VCaP (cell line): ENCODE measurements at regions not wholly inside any gene's neighbourhood (a gene's known extent, or its start where the extent isn't known, plus 50 kb on each side); places are given as distances from the start of the nearest gene placed in this dataset.

Experiments
- H3K27ac ChIP-seq: fragments of 450-650 bp; 2 replicates; pipeline ENCODE4 v1.5.1; 2017
- TF ChIP-seq, protein P1 (sequence below): fragments of 450-650 bp; conservative IDR thresholded peaks from 2 replicates; pipeline ENCODE4 v1.5.1; 2017; ENCODE audit warnings: mild to moderate bottlenecking, moderate library complexity

DNA sequence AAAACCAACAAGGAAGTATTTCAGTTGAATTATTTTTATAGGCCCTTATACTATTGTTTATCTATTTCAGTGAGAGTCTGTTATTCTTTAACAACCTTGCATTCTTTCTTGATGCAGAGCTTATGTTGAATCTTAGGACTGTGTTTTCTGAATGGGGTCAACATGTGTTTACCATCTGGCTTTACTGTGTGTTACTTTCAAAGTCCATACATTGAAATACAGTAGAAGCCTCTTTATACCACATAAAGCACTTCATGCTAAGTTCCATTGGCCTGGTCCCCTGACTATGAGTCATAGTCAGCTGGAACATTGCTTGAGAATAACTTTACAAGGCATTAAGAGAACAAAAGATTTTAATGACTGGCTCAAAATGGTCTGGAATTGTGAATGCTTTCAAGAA, 152.6 kb downstream of the GASK1B start:
- H3K27ac ChIP-seq: no peak overlapping the region; the same call in 1 of the 2 replicates
- TF ChIP-seq, protein P1, sequence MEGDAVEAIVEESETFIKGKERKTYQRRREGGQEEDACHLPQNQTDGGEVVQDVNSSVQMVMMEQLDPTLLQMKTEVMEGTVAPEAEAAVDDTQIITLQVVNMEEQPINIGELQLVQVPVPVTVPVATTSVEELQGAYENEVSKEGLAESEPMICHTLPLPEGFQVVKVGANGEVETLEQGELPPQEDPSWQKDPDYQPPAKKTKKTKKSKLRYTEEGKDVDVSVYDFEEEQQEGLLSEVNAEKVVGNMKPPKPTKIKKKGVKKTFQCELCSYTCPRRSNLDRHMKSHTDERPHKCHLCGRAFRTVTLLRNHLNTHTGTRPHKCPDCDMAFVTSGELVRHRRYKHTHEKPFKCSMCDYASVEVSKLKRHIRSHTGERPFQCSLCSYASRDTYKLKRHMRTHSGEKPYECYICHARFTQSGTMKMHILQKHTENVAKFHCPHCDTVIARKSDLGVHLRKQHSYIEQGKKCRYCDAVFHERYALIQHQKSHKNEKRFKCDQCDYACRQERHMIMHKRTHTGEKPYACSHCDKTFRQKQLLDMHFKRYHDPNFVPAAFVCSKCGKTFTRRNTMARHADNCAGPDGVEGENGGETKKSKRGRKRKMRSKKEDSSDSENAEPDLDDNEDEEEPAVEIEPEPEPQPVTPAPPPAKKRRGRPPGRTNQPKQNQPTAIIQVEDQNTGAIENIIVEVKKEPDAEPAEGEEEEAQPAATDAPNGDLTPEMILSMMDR: no peak

GRCh38 chr4:158018831-158019230, 154.0 kb downstream of the GASK1B start:
- no peak overlapping the region for H3K27ac ChIP-seq
- TF ChIP-seq, protein P1: no peak

DNA sequence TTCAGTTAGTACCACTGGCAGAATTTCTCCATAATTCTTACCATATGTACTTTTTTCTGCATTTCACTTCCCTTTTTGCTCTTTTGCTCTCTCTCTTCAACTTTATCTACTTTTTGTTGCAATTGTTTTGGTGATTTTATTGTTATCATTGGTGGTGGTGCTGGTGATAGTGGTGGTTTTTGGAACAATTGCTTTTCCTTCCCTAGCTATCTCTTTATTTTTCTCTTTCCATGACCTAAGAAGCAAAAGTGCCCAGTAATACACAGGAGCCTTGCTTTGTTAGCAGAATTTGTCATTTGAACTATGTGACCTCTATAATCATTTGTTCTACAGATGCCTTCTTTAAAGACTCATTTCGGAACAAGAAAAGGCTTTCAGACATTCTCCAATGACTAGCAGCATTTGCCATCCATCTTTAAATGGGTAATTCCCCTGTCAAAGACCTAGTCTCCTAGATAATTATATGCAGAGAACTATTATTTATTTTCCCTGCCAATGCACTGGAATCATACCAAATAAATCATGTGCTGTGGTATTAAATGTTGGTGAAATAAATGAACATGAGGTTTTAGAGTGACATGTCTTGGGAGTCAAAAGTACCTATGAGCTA, 154.5 kb downstream of the GASK1B start:
- TF ChIP-seq, protein P1: no peak
- no peak overlapping the region for H3K27ac ChIP-seq

GRCh38 chr4:158016511-158016910, 156.3 kb downstream of the GASK1B start:
- TF ChIP-seq, protein P1: no peak
- no peak overlapping the region for H3K27ac ChIP-seq

- TF ChIP-seq, protein P1: no peak
- H3K27ac ChIP-seq: no peak overlapping the region
These were observed 157.6 kb downstream of the GASK1B start for GRCh38 chr4:158015241-158015640.

DNA sequence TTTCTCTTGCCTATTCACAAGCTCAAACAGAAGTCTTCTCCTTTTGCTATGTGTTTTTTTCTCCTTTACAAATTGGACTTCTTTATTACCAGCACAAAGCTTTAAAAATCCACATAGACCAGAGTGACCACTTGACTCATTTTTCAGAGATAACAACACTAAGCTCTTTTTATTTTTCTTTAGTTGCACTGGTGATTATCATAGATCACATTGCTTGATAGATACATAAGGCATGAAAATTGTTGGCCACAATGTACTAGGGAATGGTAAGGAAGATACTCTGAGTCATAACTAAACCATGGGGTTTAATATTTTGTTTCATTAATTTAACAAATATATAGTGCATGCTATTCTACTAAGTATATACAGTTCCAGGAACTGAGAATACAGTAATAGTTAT, 159.0 kb downstream of the GASK1B start:
- TF ChIP-seq, protein P1: no peak
- no peak overlapping the region for H3K27ac ChIP-seq

DNA sequence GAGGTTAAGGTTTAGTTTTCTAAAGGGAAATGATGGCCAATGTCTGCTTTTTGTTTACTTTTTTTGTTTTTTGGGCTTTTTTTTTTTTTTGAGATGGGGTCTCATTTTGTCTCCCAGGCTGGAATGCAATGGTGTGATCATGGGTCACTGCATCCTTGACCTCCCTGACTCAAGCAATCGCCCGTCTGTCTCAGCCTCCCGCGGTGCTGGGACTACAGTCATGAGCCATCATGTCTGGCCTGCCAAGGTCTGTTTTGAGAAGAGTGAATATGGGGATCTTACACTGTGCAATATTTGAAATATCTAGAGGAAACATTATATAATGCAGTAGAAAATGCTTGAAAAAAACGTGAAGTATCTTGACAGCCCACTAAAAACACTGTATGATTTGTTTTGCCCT, 162.5 kb downstream of the GASK1B start:
- TF ChIP-seq, protein P1: no peak
- H3K27ac ChIP-seq: no peak overlapping the region
